ENCODE measurements at regions not wholly inside any gene's neighbourhood (a gene's known extent, or its start where the extent isn't known, plus 50 kb on each side); places are given as distances from the start of the nearest gene placed in this dataset.

DNA sequence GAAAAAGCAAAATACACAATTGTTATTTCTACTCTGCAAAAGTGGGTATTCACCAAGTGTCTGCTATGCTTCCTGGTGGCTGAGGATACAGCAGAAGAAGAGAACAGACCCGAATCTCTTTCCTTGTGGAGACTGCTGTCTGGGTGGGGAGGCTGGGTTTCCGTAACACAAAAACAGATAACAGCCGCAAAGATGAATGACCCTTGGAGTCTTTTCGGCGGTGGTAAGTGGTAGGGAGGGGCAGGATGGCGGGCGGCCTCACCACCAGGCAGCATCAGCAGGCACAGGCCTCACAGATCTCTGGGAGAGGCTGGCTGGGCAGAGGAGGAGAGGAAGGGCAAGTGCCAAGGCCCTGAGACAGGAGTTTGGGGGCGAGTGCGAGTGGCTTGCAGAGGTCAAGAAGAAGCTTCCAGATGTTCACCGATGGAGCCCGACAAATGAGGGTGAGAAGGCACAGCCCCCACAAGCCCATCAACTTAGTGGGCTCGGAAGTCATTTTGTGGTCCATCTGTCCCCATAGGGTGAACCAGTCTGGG lies 164.2 kb downstream of the RHOU start:
- DNase-seq: no peak

GRCh38 chr1:228900099-228900885 lies 165.0 kb downstream of the RHOU start:
- DNase-seq: no peak

DNA sequence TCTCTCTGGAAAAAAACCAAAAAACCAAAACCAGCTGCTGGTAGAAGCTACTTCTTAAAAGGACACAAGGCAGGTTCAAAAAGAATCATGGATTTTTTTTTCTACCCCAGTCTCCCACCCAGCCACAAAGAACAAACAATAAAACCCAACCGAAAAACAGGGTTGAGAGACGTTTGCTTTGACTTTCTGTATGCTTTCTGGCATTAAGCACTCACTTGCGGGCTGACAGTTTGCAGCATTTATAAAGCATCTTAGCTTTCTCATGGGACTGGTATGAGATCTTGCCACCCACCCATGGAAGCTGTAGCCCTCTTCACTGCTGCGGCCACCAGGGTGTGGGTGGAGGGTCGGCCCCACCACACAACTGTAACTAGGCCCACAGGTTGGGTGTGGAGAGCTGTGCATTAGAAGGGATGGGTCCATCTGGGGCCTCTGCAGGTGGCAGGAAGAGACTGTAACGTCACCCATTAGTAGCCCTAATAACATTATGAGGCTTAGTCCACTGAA lies 165.7 kb downstream of the RHOU start:
- no peak for DNase-seq

DNA sequence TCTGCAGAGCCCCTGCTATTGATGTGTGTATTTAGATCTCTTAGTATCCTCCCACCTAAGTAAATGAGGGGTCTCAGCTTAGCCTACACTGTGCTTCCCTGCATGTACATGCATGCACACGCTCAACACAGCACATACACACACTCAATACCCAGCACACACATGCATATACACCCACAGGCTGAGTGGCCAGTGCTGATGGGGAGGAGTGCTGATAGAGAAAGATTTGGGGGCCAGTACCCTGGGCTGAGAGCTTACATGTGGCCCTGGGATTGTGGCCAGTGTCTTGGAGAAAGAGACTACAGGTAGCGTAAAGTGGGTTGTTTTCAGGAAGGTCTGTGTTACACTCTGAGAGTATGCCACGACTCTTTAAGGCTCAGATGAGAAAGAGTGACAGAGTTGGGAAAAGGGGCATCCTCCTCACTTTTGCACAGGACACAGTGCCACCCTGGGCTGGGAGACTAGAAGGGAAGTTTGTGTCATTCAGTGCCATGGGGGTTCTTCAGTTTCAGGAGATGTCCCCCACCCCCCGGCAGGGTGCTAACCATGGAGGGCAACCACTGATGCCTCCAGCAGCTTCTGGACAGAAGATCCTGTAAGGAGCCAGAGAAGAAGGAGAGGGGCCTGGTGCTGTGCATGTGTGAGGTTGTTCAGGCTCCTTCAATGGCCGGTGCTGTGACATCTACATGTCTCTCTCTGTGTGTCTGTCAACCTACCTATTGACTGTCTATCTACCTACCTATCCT lies 166.8 kb downstream of the RHOU start:
- DNase-seq: no peak

DNA sequence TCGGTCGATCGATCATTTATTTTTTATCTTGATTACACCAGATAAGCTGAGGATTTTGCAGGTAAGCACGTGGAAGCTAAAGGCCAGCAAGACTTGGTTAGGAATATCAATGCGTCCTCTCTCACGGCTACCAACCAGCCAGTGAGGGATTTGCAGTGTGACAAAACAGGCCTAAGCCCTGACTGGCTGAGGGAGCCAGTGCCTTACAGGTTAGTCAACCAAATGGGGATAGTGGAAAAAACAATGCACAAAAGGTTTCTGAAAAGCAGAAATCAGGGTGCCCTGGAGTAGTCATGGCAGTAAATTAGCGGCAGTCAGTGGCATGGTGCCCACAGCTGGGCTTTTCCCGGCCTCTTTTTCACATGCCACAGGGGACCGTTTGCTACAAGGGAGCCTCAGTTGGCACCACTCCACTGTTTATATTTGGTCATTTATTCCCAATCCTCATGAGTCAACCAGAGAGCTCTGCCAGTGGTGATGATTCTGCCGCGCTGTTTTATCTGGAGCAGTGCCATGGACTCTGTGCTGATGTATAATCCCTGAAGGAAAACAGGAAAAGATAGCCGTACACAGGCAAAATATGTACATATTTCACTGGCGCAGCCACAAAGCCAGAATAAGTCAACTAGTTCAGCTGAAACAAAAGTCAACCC lies 167.6 kb downstream of the RHOU start:
- no peak for DNase-seq

- DNase-seq: no peak
These were observed 168.3 kb downstream of the RHOU start for GRCh38 chr1:228903434-228904071.

DNA sequence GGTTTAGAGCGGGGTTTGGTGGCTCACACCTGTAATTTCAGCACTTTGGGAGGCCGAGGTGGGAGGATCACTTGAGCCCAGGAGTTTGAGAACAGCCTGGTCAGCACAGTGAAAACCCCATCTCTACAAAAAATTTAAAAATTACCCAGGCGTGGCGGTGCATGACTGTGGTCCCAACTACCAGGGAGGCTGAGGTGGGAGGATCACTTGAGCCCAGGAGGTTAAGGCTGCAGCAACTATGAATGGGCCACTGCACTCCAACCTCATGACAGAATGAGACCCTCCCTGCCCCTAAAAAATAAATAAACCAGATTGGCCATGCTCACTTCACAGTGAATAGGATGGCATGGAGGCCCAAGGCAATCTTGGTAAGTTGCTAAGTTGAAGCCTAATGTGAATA lies 168.9 kb downstream of the RHOU start:
- DNase-seq: no peak

DNA sequence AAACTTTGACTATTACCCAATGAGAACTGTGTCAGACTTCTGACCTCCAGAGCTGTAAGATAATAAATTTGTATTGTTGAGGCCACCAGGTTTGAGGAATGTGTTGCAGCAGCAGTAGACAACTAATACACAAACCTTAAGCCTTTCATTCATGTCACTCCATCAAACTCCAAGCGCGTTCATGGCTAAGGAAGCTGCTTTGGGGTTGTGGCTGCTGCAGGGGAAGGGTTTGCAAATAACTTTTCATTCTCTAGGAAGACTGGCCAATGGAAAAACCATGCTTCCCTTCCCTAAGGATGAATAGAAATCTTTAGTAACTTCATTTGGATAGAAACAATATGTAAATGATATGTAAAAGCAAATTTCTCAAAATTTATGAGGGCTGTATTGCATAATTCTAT lies 170.4 kb downstream of the RHOU start:
- no peak for DNase-seq

GRCh38 chr1:228906223-228906860 lies 171.1 kb downstream of the RHOU start:
- no peak for DNase-seq

- no peak for DNase-seq
These were observed 176.2 kb downstream of the RHOU start for GRCh38 chr1:228911225-228912210.

DNA sequence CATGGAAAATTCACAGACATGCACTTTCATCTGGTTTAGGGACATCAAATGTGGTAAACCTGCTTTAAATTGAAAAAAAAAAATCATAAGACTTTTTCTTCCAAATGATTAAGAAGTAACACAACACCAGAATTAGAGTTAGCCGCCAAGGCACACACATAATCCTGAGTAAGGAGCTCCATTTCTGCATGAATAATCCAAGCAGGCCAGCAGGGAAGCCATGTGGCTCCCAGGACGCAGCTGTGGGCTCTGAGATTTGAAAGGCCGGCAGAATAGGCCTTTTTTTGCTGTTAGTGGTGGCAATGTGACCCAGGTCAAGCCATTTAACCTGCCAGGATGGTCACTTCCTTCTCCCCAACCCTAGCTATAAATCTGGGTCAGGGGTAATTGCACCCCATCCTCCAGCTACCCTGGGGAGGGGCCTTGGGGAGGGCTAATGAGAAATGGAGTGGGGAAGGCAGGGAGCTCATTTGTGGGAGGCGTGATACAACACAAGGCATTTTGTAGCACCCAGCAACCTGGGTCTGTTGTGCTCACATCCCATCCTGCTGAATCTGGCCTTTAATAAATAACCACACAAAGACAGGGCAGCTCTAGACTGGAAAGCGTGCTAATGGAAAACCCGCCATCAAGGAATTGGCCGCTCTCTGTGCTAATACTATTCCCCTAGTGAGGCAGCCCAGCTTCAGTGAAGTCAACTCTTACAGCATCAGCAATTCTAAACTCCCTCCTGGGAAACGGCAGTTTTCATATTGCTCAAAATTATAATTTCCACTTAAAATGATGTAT lies 178.5 kb downstream of the RHOU start:
- DNase-seq: no peak

GRCh38 chr1:228914700-228915099 lies 179.4 kb downstream of the RHOU start:
- no peak for DNase-seq

DNA sequence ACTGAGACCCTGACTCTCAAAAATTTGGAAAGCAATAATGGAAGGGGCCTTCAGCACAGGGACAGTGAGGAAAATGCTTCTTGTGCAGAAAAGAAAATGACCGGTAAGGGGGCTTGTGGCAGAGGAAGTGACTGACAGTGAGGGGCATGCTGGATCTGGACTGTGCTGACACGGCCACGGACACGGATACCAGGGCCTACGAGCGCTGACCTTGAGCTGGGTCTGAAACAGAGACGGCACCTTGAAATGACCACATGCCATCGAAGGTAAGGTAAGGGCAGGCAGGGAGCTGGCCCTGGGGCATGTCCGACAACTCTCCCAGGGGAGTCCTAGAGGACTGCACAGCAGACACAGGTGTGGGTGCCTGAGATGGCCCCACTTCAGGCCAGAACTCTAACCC lies 182.1 kb downstream of the RHOU start:
- no peak for DNase-seq

- no peak for DNase-seq
These were observed 182.5 kb downstream of the RHOU start for GRCh38 chr1:228917755-228918154.

GRCh38 chr1:228918335-228918734 lies 183.1 kb downstream of the RHOU start:
- DNase-seq: no peak

GRCh38 chr1:228919914-228920313 lies 184.6 kb downstream of the RHOU start:
- no peak for DNase-seq

DNA sequence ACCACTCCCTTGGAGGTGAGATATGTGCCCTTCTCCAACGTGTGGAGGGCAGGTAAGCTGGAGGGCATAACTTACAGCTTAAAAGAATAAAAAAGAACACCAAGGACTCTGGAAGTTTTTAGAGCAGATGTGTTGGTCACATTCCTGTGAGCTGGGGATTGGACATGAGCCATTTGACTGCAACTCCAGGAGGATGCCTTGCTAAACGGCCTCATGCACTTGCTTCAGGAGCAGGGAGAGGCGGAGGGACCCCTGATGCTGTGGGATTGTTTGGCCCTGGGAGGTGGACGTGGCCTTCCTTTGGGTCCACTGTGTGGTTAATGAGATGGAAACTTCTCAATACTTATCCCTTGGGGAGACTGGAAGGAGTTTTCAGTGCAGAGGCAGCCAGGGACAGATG lies 185.6 kb downstream of the RHOU start:
- no peak for DNase-seq

DNA sequence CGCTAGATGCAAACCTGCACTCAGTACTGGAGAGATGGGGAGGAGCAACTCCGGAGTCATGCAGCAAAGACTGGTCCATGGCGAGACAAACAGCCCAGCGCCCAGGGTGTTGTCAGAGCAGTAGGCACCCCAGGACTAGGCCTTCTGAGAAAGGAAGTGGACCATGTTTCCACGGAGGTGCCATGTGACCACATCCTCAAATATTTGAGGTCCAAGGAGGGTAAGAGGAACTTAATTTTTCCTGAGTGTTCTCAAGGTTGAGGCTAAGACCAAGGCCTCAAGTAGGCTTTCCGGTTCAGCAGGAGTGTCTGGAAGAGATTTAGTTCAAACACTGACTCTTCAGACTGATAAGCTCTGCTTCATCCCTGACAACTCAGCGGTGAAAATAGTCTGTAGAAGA lies 186.2 kb downstream of the RHOU start:
- peak; percentile 68 to 81 for DNase-seq

DNA sequence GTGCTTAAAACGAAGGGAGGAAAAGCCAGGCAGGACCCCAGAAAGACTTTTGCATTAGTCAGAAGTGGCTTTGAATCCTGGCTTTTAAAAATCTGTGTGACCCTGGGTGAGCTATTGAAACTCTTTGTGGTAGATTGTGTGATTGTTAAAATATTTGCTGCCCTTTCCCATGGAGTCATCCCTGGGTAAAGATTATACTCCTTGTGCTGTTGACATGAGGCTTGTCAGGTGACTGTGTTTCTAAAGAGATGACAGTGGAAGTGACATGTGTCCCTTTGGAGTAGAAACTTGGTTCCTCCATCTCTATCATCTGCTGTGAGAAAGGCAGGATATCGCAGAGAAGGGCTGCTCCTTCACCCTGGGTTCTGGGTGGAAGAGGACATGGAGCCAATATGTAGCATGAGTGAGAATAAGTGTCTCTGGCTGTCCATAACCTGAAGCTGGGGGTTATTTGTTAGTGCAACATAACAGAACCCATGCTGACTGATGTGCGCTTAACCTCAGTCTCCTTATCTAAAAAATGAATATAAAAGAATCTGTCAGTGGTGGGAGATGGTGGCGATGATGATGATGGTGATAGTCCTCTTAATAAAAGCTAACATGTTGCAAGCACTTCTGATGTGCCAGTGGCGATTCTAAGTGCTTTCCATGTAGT lies 187.6 kb downstream of the RHOU start:
- no peak for DNase-seq

Data from AML-193 (cell line).